Stimulated activated memory B cell treated with anti-CD40 and anti-IgM and Interleukin-4, amounts not matched to agents 10 μg/mL and 1 μg/mL and 100 μg/mL, for 72 hours (primary cell): ENCODE measurements at regions not wholly inside any gene's neighbourhood (a gene's known extent, or its start where the extent isn't known, plus 50 kb on each side); places are given as distances from the start of the nearest gene placed in this dataset.

ENCODE experiments used
- ATAC-seq: fragments of 150-1000 bp; cut with Tn5 transposase; 2 replicates; pipeline ENCODE4 v1.10.0; 2021
- H3K27ac Mint-ChIP-seq: one replicate; pipeline ENCODE4 v1.8.0; 2022; ENCODE audit warnings: mild to moderate bottlenecking, mixed read lengths
- H3K27me3 Mint-ChIP-seq: one replicate; pipeline ENCODE4 v1.8.0; 2022; ENCODE audit warnings: mixed read lengths
- H3K36me3 Mint-ChIP-seq: one replicate; pipeline ENCODE4 v1.8.0; 2022; ENCODE audit warnings: mixed read lengths
- H3K4me1 Mint-ChIP-seq: one replicate; pipeline ENCODE4 v1.8.0; 2022; ENCODE audit warnings: mixed read lengths
- H3K4me3 Mint-ChIP-seq: one replicate; pipeline ENCODE4 v1.8.0; 2022; ENCODE audit warnings: mild to moderate bottlenecking, moderate library complexity, mixed read lengths
- H3K9me3 Mint-ChIP-seq: one replicate; pipeline ENCODE4 v1.8.0; 2022; ENCODE audit warnings: mixed read lengths

DNA sequence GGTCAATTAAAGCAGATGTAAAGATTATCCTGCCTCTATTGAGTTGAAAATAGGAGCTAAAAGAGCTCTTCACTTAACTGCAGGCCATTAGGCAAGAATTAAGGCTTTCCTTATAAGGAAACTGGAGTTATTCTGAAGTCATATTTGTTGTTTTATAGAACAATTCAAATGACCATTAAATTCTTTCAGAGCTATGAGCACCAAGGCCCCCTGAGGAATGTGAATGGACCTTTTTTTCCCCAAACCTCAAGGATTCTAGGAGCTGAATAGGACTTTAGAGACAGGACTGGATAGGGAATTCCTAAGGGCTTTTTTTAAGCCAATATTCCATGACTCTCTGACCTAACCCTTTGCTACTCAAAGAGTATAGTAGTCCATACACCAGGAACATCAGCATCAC lies 565.7 kb upstream of the BTBD3 start:
- Mint-ChIP-seq H3K27ac (no peak overlapping the region), H3K4me3 (no peak overlapping the region), H3K27me3 (no peaks in the 10 kb centered on the region), H3K9me3 (peaks cover 15% of the 10 kb centered on the region), H3K4me1 (no peaks in the 10 kb centered on the region), H3K36me3 (no peaks in the 10 kb centered on the region)
- ATAC-seq, result no peak

- no peaks in the 10 kb centered on the region for H3K36me3 Mint-ChIP-seq
- no peak overlapping the region for H3K4me3 Mint-ChIP-seq
- H3K27me3 Mint-ChIP-seq, result no peaks in the 10 kb centered on the region
- H3K4me1 Mint-ChIP-seq, result no peaks in the 10 kb centered on the region
- peaks cover 17% of the 10 kb centered on the region for H3K9me3 Mint-ChIP-seq
- H3K27ac Mint-ChIP-seq, result no peak overlapping the region
- no peak for ATAC-seq
Observed at GRCh38 chr20:11354846-11355245, 562.8 kb upstream of the BTBD3 start.

GRCh38 chr20:11355345-11355744 lies 562.3 kb upstream of the BTBD3 start:
- no peaks in the 10 kb centered on the region for H3K4me1 Mint-ChIP-seq
- H3K27ac Mint-ChIP-seq, result no peak overlapping the region
- H3K9me3 Mint-ChIP-seq, result peaks cover 17% of the 10 kb centered on the region

GRCh38 chr20:11356061-11356460 lies 561.6 kb upstream of the BTBD3 start:
- ATAC-seq, result no peak
- no peak overlapping the region for H3K27ac Mint-ChIP-seq
- no peaks in the 10 kb centered on the region for H3K36me3 Mint-ChIP-seq
- no peaks in the 10 kb centered on the region for H3K27me3 Mint-ChIP-seq
- peaks cover 17% of the 10 kb centered on the region for H3K9me3 Mint-ChIP-seq
- H3K4me1 Mint-ChIP-seq, result no peaks in the 10 kb centered on the region
- H3K4me3 Mint-ChIP-seq, result no peak overlapping the region

More at GRCh38 chr20:11355345-11355744, 562.3 kb upstream of the BTBD3 start:
- Mint-ChIP-seq H3K36me3 (no peaks in the 10 kb centered on the region), H3K4me3 (no peak overlapping the region), H3K27me3 (no peaks in the 10 kb centered on the region)
- ATAC-seq, result no peak

GRCh38 chr20:11362450-11362849 lies 555.2 kb upstream of the BTBD3 start:
- no peaks in the 10 kb centered on the region for H3K27me3 Mint-ChIP-seq
- H3K27ac Mint-ChIP-seq, result no peak overlapping the region
- H3K36me3 Mint-ChIP-seq, result no peaks in the 10 kb centered on the region
- peaks cover 17% of the 10 kb centered on the region for H3K9me3 Mint-ChIP-seq
- ATAC-seq, result no peak
- no peak overlapping the region for H3K4me3 Mint-ChIP-seq
- no peaks in the 10 kb centered on the region for H3K4me1 Mint-ChIP-seq

DNA sequence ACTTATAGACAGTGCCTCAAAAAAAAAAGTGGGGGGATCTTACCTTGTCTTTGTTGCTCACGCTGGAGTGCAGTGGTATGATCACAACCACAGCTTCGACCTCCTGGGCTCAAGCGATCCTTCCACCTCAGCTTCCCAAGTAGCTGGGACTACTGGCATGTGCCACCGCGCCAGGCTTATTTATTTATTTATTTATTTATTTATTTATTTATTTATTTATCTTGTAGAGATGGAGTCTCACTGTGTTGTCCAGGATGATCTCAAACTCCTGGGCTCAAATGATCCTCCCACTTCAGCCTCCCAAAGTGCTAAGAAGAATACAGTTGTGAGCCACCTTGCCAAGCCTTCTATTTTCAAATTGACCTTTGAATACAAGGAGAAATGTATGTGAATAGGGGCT lies 553.0 kb upstream of the BTBD3 start:
- Mint-ChIP-seq H3K9me3 (peaks cover 8% of the 10 kb centered on the region), H3K4me1 (no peaks in the 10 kb centered on the region), H3K36me3 (no peaks in the 10 kb centered on the region), H3K27ac (no peak overlapping the region), H3K27me3 (no peaks in the 10 kb centered on the region), H3K4me3 (no peak overlapping the region)
- ATAC-seq, result no peak

DNA sequence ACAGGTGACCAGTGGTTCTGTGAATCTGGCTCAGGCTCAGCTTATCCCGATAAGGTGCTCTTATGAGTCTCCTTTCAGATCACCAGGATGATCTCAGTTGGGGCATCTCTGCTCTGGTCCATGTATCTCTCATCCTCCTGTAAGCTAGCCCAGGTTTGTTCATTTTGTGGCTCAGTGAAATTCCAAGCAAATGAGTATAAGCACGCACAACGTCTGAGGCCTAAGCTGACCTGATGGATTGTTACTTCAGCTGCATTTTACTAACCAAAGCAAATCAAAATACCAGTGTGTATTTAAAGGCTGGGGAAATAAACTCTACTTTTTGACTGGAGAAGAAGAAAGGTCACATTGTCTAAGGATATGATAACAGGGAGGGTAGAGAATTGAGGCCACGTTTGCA lies 551.0 kb upstream of the BTBD3 start:
- Mint-ChIP-seq H3K4me3 (no peak overlapping the region), H3K27ac (no peak overlapping the region), H3K27me3 (no peaks in the 10 kb centered on the region), H3K4me1 (no peaks in the 10 kb centered on the region), H3K36me3 (no peaks in the 10 kb centered on the region), H3K9me3 (peaks cover 8% of the 10 kb centered on the region)
- ATAC-seq, result no peak

DNA sequence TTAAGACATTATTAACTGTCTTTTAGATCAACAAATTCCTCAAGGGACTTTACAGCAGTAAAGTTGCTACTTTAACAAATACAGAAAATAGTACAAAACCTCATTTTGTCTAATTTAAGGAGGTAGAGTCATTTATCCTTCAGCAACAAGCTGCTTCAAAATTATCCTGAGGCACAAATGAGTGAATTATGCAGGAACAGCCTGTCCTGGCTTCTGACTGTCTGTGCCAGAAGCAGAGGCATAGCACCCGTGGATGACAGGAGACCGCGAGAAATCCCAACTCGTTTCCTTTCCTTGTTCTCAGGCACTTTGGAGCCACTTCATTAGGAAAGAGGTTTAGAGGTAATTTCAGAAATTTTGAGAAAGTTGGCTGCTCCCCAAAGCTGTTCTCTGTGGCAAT lies 549.2 kb upstream of the BTBD3 start:
- Mint-ChIP-seq H3K4me3 (no peak overlapping the region), H3K27ac (no peak overlapping the region), H3K27me3 (no peaks in the 10 kb centered on the region), H3K9me3 (no peaks in the 10 kb centered on the region), H3K36me3 (no peaks in the 10 kb centered on the region), H3K4me1 (no peaks in the 10 kb centered on the region)
- no peak for ATAC-seq

DNA sequence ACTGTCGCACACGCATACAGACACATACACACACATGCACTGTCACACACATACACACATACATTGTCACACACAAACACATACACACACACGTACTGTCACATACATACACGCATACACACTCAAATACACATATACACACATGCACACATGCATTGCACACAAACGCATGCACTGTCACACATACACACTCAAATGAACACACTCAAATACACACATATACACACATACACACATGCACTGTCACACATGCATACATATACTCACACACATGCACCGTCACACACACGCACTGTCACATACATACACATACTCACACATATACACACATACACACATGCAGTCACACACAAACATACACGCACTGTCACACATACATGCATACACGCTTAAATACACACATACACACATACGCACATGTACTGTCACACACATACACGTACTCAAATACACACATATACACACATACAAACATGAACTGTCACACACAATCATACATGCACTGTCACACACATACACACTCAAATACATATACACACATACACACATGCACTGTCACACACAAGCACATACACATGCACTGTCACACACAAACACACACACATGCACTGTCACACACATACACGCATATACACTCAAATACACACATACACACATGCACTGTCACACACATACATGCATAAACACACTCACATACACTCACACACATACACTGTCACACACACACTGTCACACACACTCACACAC lies 548.6 kb upstream of the BTBD3 start:
- no peak for ATAC-seq
- no peaks in the 10 kb centered on the region for H3K4me1 Mint-ChIP-seq
- no peak overlapping the region for H3K4me3 Mint-ChIP-seq
- no peaks in the 10 kb centered on the region for H3K36me3 Mint-ChIP-seq
- H3K27me3 Mint-ChIP-seq, result no peaks in the 10 kb centered on the region
- no peak overlapping the region for H3K27ac Mint-ChIP-seq
- H3K9me3 Mint-ChIP-seq, result no peaks in the 10 kb centered on the region

DNA sequence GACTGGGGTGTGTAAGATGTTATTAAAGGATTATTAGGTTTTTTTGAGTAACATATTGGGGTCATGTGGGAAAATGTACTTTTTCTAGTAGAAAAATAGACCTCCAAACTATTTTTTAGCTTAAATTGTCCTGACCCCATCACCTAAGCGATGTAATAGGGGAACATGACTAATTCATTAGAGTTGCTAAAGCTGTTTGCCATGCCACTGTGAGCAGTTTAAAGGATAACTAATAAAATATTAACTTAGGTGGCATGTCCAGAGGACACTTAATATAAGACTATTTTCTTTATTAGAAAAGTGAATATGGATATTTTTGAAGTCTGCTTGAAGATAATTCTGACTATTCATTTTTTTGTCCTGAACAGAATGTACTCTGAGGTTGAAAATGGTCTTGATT lies 545.9 kb upstream of the BTBD3 start:
- no peaks in the 10 kb centered on the region for H3K9me3 Mint-ChIP-seq
- H3K4me3 Mint-ChIP-seq, result no peak overlapping the region
- H3K27ac Mint-ChIP-seq, result no peak overlapping the region
- ATAC-seq, result no peak
- H3K4me1 Mint-ChIP-seq, result no peaks in the 10 kb centered on the region
- H3K36me3 Mint-ChIP-seq, result no peaks in the 10 kb centered on the region
- no peaks in the 10 kb centered on the region for H3K27me3 Mint-ChIP-seq

GRCh38 chr20:11372876-11373790 lies 544.6 kb upstream of the BTBD3 start:
- no peaks in the 10 kb centered on the region for H3K27me3 Mint-ChIP-seq

GRCh38 chr20:11375335-11375734 lies 542.4 kb upstream of the BTBD3 start:
- H3K36me3 Mint-ChIP-seq, result no peaks in the 10 kb centered on the region
- H3K4me1 Mint-ChIP-seq, result no peaks in the 10 kb centered on the region
- H3K9me3 Mint-ChIP-seq, result no peaks in the 10 kb centered on the region
- H3K27me3 Mint-ChIP-seq, result no peaks in the 10 kb centered on the region
- no peak overlapping the region for H3K4me3 Mint-ChIP-seq
- no peak overlapping the region for H3K27ac Mint-ChIP-seq
- ATAC-seq, result no peak

More at GRCh38 chr20:11372876-11373790, 544.6 kb upstream of the BTBD3 start:
- H3K9me3 Mint-ChIP-seq, result no peaks in the 10 kb centered on the region
- H3K4me3 Mint-ChIP-seq, result no peak overlapping the region
- no peaks in the 10 kb centered on the region for H3K36me3 Mint-ChIP-seq
- no peak for ATAC-seq
- no peaks in the 10 kb centered on the region for H3K4me1 Mint-ChIP-seq
- no peak overlapping the region for H3K27ac Mint-ChIP-seq

DNA sequence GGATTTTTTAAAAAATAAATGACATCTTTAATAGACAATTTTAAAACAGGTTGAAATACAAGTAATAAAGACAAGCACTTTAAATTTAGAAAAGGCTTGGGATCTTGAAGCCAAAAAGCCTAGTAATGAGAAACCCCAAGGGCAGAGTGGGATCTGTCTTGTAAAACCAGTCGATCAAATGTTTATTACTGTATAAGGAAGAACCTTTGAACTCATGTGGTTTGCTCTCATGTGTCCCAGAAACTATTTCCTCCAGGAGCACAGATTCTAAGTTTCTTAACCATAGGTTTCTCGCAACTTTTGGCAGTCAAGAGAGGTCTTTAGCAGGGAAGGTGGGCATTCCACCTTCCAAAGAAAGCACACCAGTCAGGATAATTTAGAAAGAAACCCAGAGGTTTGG lies 541.7 kb upstream of the BTBD3 start:
- Mint-ChIP-seq H3K4me1 (no peaks in the 10 kb centered on the region), H3K36me3 (no peaks in the 10 kb centered on the region), H3K9me3 (peaks cover 3% of the 10 kb centered on the region), H3K27ac (no peak overlapping the region), H3K27me3 (no peaks in the 10 kb centered on the region), H3K4me3 (no peak overlapping the region)
- no peak for ATAC-seq

DNA sequence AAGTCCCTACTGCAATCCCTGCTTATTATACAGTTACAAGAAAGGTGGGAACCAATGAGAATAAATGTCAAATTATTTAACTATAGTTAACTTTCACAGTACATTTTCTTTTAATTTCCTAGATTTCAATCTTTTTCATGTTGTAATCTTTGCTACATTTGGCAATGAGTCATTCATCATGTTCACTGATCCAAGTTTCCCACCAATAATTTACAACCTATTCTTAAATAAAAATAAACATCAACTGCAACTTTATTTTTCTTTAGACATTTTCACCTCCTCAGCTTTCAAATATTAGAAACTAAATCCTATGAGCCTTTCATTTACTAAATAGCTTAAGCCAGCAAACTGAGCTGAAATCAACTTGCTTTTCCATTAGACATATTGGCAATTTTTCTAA lies 541.3 kb upstream of the BTBD3 start:
- H3K36me3 Mint-ChIP-seq, result no peaks in the 10 kb centered on the region
- ATAC-seq, result no peak
- H3K27ac Mint-ChIP-seq, result no peak overlapping the region
- H3K4me3 Mint-ChIP-seq, result no peak overlapping the region
- peaks cover 3% of the 10 kb centered on the region for H3K9me3 Mint-ChIP-seq
- H3K27me3 Mint-ChIP-seq, result no peaks in the 10 kb centered on the region
- H3K4me1 Mint-ChIP-seq, result no peaks in the 10 kb centered on the region

DNA sequence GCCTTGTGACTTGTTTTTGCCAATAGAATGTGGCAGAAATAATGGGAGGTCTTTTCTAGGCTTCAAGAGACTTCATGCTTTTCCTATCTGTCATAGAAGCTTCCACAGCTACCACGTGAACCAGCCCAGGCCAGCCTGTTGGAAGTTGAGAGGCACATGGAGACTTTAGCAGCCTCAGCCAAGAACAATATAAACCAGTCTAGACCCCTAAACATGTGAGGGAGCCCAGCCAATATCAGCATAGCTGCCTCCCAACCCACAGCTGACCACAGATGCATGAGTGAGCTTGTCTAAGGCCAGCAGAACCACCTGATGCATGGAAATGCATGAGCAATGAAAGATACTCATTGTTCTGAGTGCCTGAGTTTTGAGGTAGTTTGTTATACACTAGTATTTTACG lies 540.7 kb upstream of the BTBD3 start:
- Mint-ChIP-seq H3K9me3 (peaks cover 8% of the 10 kb centered on the region), H3K4me3 (no peak overlapping the region), H3K36me3 (no peaks in the 10 kb centered on the region), H3K4me1 (no peaks in the 10 kb centered on the region), H3K27me3 (no peaks in the 10 kb centered on the region), H3K27ac (no peak overlapping the region)
- no peak for ATAC-seq

- no peaks in the 10 kb centered on the region for H3K27me3 Mint-ChIP-seq
- no peaks in the 10 kb centered on the region for H3K36me3 Mint-ChIP-seq
- ATAC-seq, result no peak
- H3K4me3 Mint-ChIP-seq, result no peak overlapping the region
- no peak overlapping the region for H3K27ac Mint-ChIP-seq
- H3K4me1 Mint-ChIP-seq, result no peaks in the 10 kb centered on the region
- peaks cover 10% of the 10 kb centered on the region for H3K9me3 Mint-ChIP-seq
Observed at GRCh38 chr20:11377761-11378160, 539.9 kb upstream of the BTBD3 start.
